CD4-positive, alpha-beta T cell (primary cell): ENCODE measurements at regions not wholly inside any gene's neighbourhood (a gene's known extent, or its start where the extent isn't known, plus 50 kb on each side); places are given as distances from the start of the nearest gene placed in this dataset.

Source experiments
- ATAC-seq: fragments of 200-7000 bp; cut with Tn5 transposase; one replicate; pipeline ENCODE4 v1.10.0; 2022; ENCODE audit warnings: mild to moderate bottlenecking; ENCODE audit not compliant: poor library complexity
- CTCF ChIA-PET: fragments of 350-600 bp; sonication (Branson Sonifier 250); formaldehyde crosslinking; loops from one replicate; lab custom pipeline; 2021; ENCODE audit warnings: antibody characterized with exemption, inconsistent platforms; lab: Charles Lee
- POLR2A ChIA-PET: fragments of 350-600 bp; sonication (Branson Sonifier 250); formaldehyde crosslinking; loops from one replicate; lab custom pipeline; 2021; ENCODE audit warnings: antibody characterized with exemption, inconsistent platforms; lab: Charles Lee
- DNase-seq, 14 experiments: peaks; one replicate each; pipeline ENCODE4 v3.0.0-alpha.2; 2013 to 2020; ENCODE audit warnings: mixed read lengths in 2 of 14
- H3K27ac ChIP-seq, 2 donors: one replicate each; pipeline versions ENCODE4 v1.5.1 to v1.7.0; 2013; ENCODE audit warnings: low read length in 2 of 2, low read depth in 1 of 2, mild to moderate bottlenecking in 1 of 2
- H3K27me3 ChIP-seq, 2 experiments: 1 replicate in 1 of 2; 2 replicates in 1 of 2; pipeline versions ENCODE4 v1.6.1 to v1.7.0; 2013; ENCODE audit warnings: low read length in 2 of 2, control low read depth in 1 of 2, mild to moderate bottlenecking in 1 of 2, moderate library complexity in 1 of 2; ENCODE audit not compliant: insufficient read depth in 2 of 2, control insufficient read depth in 1 of 2
- H3K36me3 ChIP-seq: one replicate; pipeline ENCODE4 v1.6.1; 2013; ENCODE audit warnings: low read length, control low read depth; ENCODE audit not compliant: insufficient read depth
- H3K4me1 ChIP-seq: one replicate; pipeline ENCODE4 v1.6.1; 2013; ENCODE audit warnings: low read length, control low read depth; ENCODE audit not compliant: insufficient read depth
- H3K4me3 ChIP-seq: one replicate; pipeline ENCODE4 v1.5.1; 2013; ENCODE audit warnings: mild to moderate bottlenecking, low read length, moderate library complexity
- H3K9me3 ChIP-seq, 2 experiments: 1 replicate in 1 of 2; 2 replicates in 1 of 2; pipeline versions ENCODE4 v1.6.1 to v1.7.0; 2013; ENCODE audit warnings: low read length in 2 of 2, mild to moderate bottlenecking in 2 of 2, control low read depth in 1 of 2, moderate library complexity in 1 of 2; ENCODE audit not compliant: control insufficient read depth in 1 of 2, insufficient read depth in 1 of 2
- H3K27ac Mint-ChIP-seq: one replicate; pipeline ENCODE4 v1.8.0; 2020; ENCODE audit warnings: mixed read lengths
- H3K27me3 Mint-ChIP-seq: one replicate; pipeline ENCODE4 v1.8.0; 2021; ENCODE audit warnings: mixed read lengths
- H3K36me3 Mint-ChIP-seq: one replicate; pipeline ENCODE4 v1.8.0; 2021; ENCODE audit warnings: low read depth, mixed read lengths
- H3K4me1 Mint-ChIP-seq: one replicate; pipeline ENCODE4 v1.8.0; 2021; ENCODE audit warnings: low read depth, mixed read lengths
- H3K4me3 Mint-ChIP-seq: one replicate; pipeline ENCODE4 v1.8.0; 2020; ENCODE audit warnings: mild to moderate bottlenecking, mixed read lengths
- H3K9me3 Mint-ChIP-seq: one replicate; pipeline ENCODE4 v1.8.0; 2020; ENCODE audit warnings: mixed read lengths
- intact Hi-C, 2 experiments: fragments of 100-400 bp; cut with DNase I in 1 of 2; cut with micrococcal nuclease in 1 of 2; formaldehyde crosslinking; loops; one replicate each; pipeline versions ENCODE4 v1.15.1 to v1.9.0; 2023 to 2025; cut with DNase I, micrococcal nuclease
- TF ChIP-seq, protein P1 (sequence below): fragments of 200-600 bp; IDR thresholded peaks from one replicate; pipeline ENCODE4 v1.8.0; 2022; ENCODE audit warnings: antibody characterized with exemption, mild to moderate bottlenecking

DNA sequence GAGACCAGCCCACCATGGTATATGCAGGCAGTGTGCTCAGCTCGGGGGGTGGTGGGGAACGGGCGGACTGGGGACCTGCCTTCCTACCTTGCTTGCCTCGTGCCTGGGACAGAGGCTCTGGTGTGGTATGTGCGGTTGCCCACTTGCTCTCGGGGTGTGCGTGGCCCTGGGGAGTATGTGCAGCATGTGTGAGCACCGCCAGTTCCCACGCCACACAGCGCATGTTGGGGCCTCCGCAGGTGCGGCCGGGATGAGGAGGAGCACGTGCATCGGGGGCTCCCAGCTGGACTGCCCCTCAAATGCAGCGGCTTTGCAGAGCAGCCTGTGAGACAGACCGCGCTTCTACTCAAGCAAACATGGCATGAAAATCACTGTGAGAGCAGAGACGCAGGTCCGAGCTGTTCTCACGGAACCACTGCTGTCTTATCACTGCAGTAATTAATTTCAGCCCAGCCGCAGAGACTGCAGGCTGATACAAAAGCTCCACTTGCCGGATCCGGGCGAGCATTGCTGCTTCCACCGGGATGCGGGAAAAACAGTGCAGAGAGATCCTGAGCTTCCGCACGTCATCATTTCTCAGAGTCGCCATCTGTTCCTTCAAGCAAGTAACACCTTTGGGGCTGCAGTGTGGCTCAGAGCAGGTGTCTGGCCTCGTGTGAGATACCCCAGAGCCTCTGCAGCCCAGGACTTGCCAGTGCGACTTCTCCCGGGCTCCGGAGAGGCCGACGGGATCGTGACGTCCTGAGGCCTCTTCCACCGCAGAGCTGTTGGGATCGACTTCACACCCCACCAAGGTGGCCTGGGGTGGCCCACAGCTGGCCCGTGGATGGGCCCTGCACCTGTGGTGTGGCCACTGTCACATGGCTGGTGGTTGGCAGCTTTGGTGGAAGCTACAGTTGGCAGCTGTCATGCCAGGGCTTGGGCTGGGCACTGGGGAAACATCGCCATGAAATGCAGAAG is 92.6 kb upstream of the ACTRT2 start:
- no peaks in the 10 kb centered on the region for H3K9me3 Mint-ChIP-seq
- H3K27me3 ChIP-seq = no peaks in the 10 kb centered on the region
- ChIA-PET CTCF (no interaction called here), POLR2A (no interaction called here)
- H3K9me3 ChIP-seq = peaks cover 0 to 9% of the 10 kb centered on the region in 2 experiments
- no peaks in the 10 kb centered on the region for H3K27me3 Mint-ChIP-seq
- H3K4me3 ChIP-seq = no peak overlapping the region
- H3K4me1 ChIP-seq = no peaks in the 10 kb centered on the region
- H3K36me3 Mint-ChIP-seq = no peaks in the 10 kb centered on the region
- H3K4me1 Mint-ChIP-seq = no peaks in the 10 kb centered on the region
- intact Hi-C loops = no loop called here
- H3K27ac Mint-ChIP-seq = no peak overlapping the region
- no peak overlapping the region for H3K4me3 Mint-ChIP-seq
- H3K36me3 ChIP-seq = no peaks in the 10 kb centered on the region
- no peak overlapping the region for H3K27ac ChIP-seq
- DNase-seq = no peak
- TF ChIP-seq, protein P1, sequence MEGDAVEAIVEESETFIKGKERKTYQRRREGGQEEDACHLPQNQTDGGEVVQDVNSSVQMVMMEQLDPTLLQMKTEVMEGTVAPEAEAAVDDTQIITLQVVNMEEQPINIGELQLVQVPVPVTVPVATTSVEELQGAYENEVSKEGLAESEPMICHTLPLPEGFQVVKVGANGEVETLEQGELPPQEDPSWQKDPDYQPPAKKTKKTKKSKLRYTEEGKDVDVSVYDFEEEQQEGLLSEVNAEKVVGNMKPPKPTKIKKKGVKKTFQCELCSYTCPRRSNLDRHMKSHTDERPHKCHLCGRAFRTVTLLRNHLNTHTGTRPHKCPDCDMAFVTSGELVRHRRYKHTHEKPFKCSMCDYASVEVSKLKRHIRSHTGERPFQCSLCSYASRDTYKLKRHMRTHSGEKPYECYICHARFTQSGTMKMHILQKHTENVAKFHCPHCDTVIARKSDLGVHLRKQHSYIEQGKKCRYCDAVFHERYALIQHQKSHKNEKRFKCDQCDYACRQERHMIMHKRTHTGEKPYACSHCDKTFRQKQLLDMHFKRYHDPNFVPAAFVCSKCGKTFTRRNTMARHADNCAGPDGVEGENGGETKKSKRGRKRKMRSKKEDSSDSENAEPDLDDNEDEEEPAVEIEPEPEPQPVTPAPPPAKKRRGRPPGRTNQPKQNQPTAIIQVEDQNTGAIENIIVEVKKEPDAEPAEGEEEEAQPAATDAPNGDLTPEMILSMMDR = no peak
- no peak for ATAC-seq

DNA sequence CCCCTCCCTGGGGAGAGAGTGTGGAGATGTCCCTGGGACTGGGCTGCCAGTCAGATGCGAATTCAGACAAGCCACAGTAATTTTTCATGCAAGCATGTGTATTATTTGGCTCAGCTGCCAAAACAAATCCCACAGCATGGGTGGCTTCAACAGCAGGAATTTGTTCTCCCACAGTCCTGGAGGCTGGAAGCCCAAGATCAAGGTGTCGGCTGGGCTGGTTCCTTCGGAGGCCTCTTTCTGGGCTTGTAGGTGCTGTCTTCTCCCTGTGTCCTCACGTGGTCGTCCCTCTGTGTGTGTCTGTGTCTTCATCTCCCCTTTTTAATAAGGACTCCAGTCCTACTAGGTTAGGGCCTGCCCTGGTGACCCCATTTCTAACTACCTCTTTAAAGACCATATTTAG is 91.9 kb upstream of the ACTRT2 start:
- Mint-ChIP-seq H3K4me3 (no peak overlapping the region), H3K9me3 (no peaks in the 10 kb centered on the region), H3K4me1 (no peaks in the 10 kb centered on the region), H3K36me3 (no peaks in the 10 kb centered on the region), H3K27me3 (no peaks in the 10 kb centered on the region), H3K27ac (no peak overlapping the region)
- no peaks in the 10 kb centered on the region for H3K36me3 ChIP-seq
- CTCF ChIA-PET = no interaction called here
- H3K27me3 ChIP-seq = no peaks in the 10 kb centered on the region
- H3K4me3 ChIP-seq = no peak overlapping the region
- TF ChIP-seq, protein P1 = no peak
- no peak for DNase-seq
- ATAC-seq = no peak
- intact Hi-C loops = no loop called here
- H3K4me1 ChIP-seq = no peaks in the 10 kb centered on the region
- peaks cover 0 to 9% of the 10 kb centered on the region in 2 experiments for H3K9me3 ChIP-seq
- no peak overlapping the region for H3K27ac ChIP-seq
- POLR2A ChIA-PET = no interaction called here

DNA sequence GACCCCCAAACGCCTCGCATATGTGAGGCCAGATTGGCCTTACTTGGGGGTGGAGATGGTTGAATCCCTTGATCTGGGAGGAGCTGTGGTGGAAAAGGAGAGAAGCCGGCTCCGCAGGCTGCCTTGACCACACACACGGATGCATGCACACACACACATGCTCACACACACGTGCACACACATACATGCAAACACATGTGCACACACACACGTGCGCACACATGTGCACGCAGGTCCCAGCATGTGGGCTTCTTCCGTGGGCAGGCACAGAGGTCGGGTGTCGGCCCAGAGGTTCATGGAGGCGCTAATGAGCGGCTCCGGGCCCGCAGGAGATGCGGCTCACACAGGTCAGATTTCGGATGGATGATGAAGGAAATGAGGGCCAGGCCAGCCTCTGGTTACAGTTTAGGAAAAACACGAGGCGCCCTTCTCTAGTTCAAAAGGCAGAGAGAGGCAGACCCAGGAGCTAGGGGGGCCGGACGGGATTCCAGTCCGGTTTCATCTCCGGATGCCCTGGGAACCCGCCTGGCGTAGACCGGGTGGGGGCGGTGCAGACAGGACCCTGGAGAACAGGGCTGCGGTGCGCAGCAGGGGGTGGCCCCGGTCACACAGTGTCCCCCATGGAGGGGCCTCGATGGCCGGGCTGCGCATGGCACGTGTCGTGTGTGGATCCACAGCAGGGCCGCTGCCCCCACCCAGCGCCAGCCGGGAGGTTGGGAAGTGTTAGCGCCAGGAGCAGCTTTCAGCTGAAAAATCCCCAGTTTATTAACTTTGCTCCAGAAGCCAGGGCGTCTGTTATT is 91.1 kb upstream of the ACTRT2 start:
- POLR2A ChIA-PET = no interaction called here
- Mint-ChIP-seq H3K4me1 (no peaks in the 10 kb centered on the region), H3K27me3 (no peaks in the 10 kb centered on the region), H3K27ac (no peak overlapping the region), H3K9me3 (no peaks in the 10 kb centered on the region), H3K36me3 (no peaks in the 10 kb centered on the region), H3K4me3 (no peak overlapping the region)
- CTCF ChIA-PET = no interaction called here
- Histone ChIP-seq H3K4me1 (no peaks in the 10 kb centered on the region), H3K9me3 (peaks cover 0 to 9% of the 10 kb centered on the region in 2 experiments), H3K27me3 (no peaks in the 10 kb centered on the region), H3K4me3 (no peak overlapping the region), H3K27ac (no peak overlapping the region), H3K36me3 (no peaks in the 10 kb centered on the region)
- intact Hi-C loops = no loop called here
- no peak for ATAC-seq
- TF ChIP-seq, protein P1 = no peak
- no peak for DNase-seq
